ENCODE measurements at regions not wholly inside any gene's neighbourhood (a gene's known extent, or its start where the extent isn't known, plus 50 kb on each side); places are given as distances from the start of the nearest gene placed in this dataset.

DNA sequence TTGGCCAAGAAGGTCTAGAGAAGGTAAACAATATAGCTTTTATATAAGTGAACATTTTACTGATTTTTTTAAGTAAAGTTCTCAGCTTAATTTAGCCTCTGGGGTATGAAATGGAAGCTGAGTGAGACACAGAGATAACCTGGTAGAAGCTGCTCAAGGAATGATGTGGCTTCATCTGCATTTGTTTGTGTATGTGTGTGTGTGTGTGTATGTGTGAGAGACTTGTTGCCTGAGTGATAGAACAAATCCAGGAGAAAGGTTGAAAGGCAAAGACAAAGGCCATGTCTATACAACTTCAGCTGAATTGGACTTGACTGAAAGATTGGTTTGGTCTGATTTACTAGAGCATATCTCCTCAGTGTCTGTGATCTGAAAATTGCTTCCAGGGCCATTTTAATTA lies 63.6 kb downstream of the PCDH7 start:
- ChIA-PET POLR2A (ENCODE audit: unreplicated experiment) (no interaction called here), CTCF (no interaction called here)
- Histone ChIP-seq H3K79me2 (ENCODE audit: low read length) (no peaks in the 10 kb centered on the region), H3K27ac (ENCODE audit: low read length) (no peak overlapping the region), H3K9me2 (replicated peaks; ENCODE audit: low read length) (no peaks in the 10 kb centered on the region), H2AFZ (ENCODE audit: low read length) (no peak overlapping the region), H3K9me3 (ENCODE audit: low read length) (no peaks in the 10 kb centered on the region), H3K4me3 (ENCODE audit: low read length) (no peak overlapping the region), H3K9ac (ENCODE audit: low read length) (no peak overlapping the region), H3F3A (ENCODE audit: low read length, unreplicated experiment) (no peaks in the 10 kb centered on the region), H3K4me2 (ENCODE audit: low read length) (no peak overlapping the region), H4K20me1 (ENCODE audit: low read length) (no peaks in the 10 kb centered on the region), H3K36me3 (ENCODE audit: low read depth, low read length) (no peaks in the 10 kb centered on the region), H3K4me1 (ENCODE audit: insufficient read depth, low read length) (no peaks in the 10 kb centered on the region), H3K27me3 (ENCODE audit: low read length) (no peaks in the 10 kb centered on the region)
- intact Hi-C loops (cut with micrococcal nuclease) = no loop called here
- TF ChIP-seq EZH2 (IDR thresholded peaks at IDR 0.05; ENCODE audit: low read length, unreplicated experiment) (no peak), EZH2phosphoT487 (IDR thresholded peaks at IDR 0.05; ENCODE audit: borderline replicate concordance, low read length) (no peak)
- TF ChIP-seq, protein P1, sequence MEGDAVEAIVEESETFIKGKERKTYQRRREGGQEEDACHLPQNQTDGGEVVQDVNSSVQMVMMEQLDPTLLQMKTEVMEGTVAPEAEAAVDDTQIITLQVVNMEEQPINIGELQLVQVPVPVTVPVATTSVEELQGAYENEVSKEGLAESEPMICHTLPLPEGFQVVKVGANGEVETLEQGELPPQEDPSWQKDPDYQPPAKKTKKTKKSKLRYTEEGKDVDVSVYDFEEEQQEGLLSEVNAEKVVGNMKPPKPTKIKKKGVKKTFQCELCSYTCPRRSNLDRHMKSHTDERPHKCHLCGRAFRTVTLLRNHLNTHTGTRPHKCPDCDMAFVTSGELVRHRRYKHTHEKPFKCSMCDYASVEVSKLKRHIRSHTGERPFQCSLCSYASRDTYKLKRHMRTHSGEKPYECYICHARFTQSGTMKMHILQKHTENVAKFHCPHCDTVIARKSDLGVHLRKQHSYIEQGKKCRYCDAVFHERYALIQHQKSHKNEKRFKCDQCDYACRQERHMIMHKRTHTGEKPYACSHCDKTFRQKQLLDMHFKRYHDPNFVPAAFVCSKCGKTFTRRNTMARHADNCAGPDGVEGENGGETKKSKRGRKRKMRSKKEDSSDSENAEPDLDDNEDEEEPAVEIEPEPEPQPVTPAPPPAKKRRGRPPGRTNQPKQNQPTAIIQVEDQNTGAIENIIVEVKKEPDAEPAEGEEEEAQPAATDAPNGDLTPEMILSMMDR (conservative IDR thresholded peaks at IDR 0.05; ENCODE audit: low read depth, low read length) = no peak
- no TSS peak for BruUV-seq (replicated peaks)
- no peak for DNase-seq
- no peak for ATAC-seq

DNA sequence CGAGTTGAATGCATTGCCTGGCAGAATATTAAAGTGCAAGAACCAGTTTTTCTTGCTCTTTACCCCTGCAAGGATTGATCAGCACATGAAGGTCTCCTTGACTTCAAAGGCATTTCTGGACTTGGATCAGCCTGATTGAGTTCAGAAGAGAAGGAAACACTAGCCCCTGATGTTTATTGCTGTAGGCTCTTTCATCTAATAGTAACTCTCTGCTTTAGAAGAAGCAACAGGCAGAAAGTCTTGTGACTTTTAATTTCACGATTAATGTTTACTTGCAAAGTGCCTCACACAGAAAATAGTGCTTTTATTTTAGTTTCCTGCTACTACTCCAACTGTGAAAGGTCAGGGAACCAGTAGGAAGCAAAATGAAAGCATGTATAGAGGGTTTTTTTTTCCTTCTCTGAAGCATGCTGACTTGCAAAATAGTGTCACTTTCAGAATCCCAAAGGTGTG lies 69.1 kb downstream of the PCDH7 start:
- H3K9me3 ChIP-seq (ENCODE audit: low read length) = no peaks in the 10 kb centered on the region
- no peak overlapping the region for H3K4me2 ChIP-seq (ENCODE audit: low read length)
- intact Hi-C loops (cut with micrococcal nuclease) = no loop called here
- CTCF ChIA-PET = no interaction called here
- no TSS peak for BruUV-seq (replicated peaks)
- H3K36me3 ChIP-seq (ENCODE audit: low read depth, low read length) = no peaks in the 10 kb centered on the region
- no peaks in the 10 kb centered on the region for H3K79me2 ChIP-seq (ENCODE audit: low read length)
- H2AFZ ChIP-seq (ENCODE audit: low read length) = no peak overlapping the region
- H3K4me1 ChIP-seq (ENCODE audit: insufficient read depth, low read length) = no peaks in the 10 kb centered on the region
- no peaks in the 10 kb centered on the region for H3F3A ChIP-seq (ENCODE audit: low read length, unreplicated experiment)
- H3K9me2 ChIP-seq (replicated peaks; ENCODE audit: low read length) = no peaks in the 10 kb centered on the region
- no peak overlapping the region for H3K27ac ChIP-seq (ENCODE audit: low read length)
- POLR2A ChIA-PET (ENCODE audit: unreplicated experiment) = no interaction called here
- ATAC-seq = no peak
- H3K27me3 ChIP-seq (ENCODE audit: low read length) = no peaks in the 10 kb centered on the region
- H3K9ac ChIP-seq (ENCODE audit: low read length) = no peak overlapping the region
- no peak for TF ChIP-seq EZH2 (IDR thresholded peaks at IDR 0.05; ENCODE audit: low read length, unreplicated experiment)
- TF ChIP-seq, protein P1 (conservative IDR thresholded peaks at IDR 0.05; ENCODE audit: low read depth, low read length) = no peak
- no peaks in the 10 kb centered on the region for H4K20me1 ChIP-seq (ENCODE audit: low read length)
- H3K4me3 ChIP-seq (ENCODE audit: low read length) = no peak overlapping the region
- DNase-seq = peak; percentile 35

DNA sequence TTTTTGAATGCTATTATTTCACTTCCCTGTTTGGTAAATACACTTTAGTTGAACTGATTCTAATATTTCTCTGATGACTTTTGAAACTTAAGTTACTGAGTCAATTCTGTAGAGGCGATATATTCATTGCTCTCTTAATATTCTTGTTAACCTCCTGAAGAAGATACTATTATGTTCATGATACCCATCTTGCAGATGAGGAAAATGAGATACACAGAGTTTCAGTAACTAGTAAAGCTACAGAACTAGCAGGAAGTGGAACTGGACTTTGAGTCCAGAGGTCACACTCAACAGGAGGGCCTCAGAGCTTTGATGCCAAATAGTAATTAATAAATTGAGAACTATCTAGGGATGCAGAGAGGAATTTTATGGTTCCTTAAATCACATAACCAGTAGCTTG lies 70.0 kb downstream of the PCDH7 start:
- no peaks in the 10 kb centered on the region for H3K9me3 ChIP-seq (ENCODE audit: low read length)
- H3K36me3 ChIP-seq (ENCODE audit: low read depth, low read length) = no peaks in the 10 kb centered on the region
- H3K27me3 ChIP-seq (ENCODE audit: low read length) = no peaks in the 10 kb centered on the region
- H3K79me2 ChIP-seq (ENCODE audit: low read length) = no peaks in the 10 kb centered on the region
- H3K4me1 ChIP-seq (ENCODE audit: insufficient read depth, low read length) = no peaks in the 10 kb centered on the region
- ATAC-seq = no peak
- BruUV-seq (replicated peaks) = no TSS peak
- ChIA-PET CTCF (no interaction called here), POLR2A (ENCODE audit: unreplicated experiment) (no interaction called here)
- TF ChIP-seq EZH2 (IDR thresholded peaks at IDR 0.05; ENCODE audit: low read length, unreplicated experiment) (no peak), EZH2phosphoT487 (IDR thresholded peaks at IDR 0.05; ENCODE audit: borderline replicate concordance, low read length) (no peak)
- TF ChIP-seq, protein P1 (conservative IDR thresholded peaks at IDR 0.05; ENCODE audit: low read depth, low read length) = no peak
- H3K4me3 ChIP-seq (ENCODE audit: low read length) = no peak overlapping the region
- H2AFZ ChIP-seq (ENCODE audit: low read length) = no peak overlapping the region
- no peaks in the 10 kb centered on the region for H3F3A ChIP-seq (ENCODE audit: low read length, unreplicated experiment)
- H3K4me2 ChIP-seq (ENCODE audit: low read length) = no peak overlapping the region
- H3K9me2 ChIP-seq (replicated peaks; ENCODE audit: low read length) = no peaks in the 10 kb centered on the region
- no peak overlapping the region for H3K27ac ChIP-seq (ENCODE audit: low read length)
- no peaks in the 10 kb centered on the region for H4K20me1 ChIP-seq (ENCODE audit: low read length)
- H3K9ac ChIP-seq (ENCODE audit: low read length) = no peak overlapping the region
- DNase-seq = no peak
- intact Hi-C loops (cut with micrococcal nuclease) = no loop called here
